ENCODE measurements at regions not wholly inside any gene's neighbourhood (a gene's known extent, or its start where the extent isn't known, plus 50 kb on each side); places are given as distances from the start of the nearest gene placed in this dataset.

DNA sequence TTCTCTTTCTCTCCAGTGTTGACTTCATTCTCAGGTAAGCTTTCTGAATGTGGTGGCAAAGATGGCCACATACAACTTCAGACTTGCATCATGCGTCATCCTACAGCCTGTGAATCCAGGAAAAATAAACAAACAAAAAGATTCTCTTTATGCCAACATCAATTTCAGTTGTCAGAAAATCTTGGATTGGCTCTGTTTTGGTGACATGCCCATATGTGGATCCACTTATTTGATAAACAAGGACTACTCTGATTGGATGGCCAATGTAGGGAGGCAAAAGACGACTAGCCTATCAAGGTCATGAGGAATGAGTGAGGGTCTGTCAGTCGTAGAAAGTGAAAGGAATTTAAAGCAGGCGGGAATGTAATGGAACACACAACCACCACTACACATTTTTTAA, 866.6 kb downstream of the USP25 start:
- DNase-seq (ENCODE audit: extremely low read depth, low read depth, low spot score): no peak

DNA sequence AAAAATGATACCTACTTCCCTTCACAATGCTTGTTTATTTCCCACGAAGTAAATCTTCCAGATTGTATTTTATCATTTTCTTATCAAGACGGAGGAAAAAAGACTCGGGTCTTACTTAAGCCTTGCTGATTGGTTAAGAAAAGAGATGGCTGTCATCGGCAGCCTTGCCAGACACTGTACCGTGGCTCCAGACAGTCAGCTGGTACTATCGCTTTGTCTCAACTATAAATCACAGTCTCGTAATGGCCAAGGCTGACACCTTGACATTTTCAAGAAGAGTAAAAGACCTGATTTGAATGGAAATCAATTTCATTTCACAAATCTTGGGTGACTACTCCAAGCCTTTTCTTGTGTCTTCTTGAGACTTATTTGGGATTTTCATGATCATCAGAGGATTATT, 868.0 kb downstream of the USP25 start:
- no peak for DNase-seq (ENCODE audit: extremely low read depth, low read depth, low spot score)

DNA sequence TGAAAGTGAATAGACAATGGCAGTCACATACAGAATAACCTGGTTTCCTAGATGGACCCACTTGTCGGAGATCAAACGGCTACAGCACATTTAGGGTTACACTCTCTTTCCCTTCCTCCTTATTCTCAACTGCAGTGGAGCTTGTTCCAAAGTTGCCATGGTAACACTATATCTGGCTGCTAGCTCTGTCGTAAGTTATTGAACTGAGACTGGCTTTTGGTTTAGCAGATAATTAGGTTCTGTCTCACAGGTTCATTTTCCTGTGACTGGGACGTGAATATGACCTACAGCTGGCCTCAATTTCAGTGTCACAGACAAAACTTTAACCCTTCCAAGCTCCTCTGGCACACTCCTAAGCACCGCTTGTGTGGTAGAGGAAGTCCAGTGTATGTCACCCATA, 875.8 kb downstream of the USP25 start:
- DNase-seq (ENCODE audit: extremely low read depth, low read depth, low spot score): no peak

DNA sequence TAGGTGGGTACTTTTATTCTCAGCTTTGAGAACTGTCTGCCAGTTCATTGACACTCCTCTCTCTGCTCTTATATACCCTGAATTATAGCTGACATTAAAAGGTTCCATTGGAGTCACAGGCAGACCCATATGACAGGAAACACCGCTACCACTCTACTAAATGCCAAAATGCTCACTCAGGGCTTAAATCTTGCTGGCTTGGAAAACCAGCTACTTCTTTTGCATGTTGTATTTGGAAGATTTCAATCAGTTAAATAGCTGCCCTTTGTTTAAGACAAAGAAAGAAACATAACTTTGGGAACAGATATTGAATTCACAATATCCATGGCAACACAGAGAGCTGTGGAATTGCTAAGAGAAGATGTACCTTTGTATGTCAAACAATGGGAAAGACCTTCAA, 876.5 kb downstream of the USP25 start:
- no peak for DNase-seq (ENCODE audit: extremely low read depth, low read depth, low spot score)

DNA sequence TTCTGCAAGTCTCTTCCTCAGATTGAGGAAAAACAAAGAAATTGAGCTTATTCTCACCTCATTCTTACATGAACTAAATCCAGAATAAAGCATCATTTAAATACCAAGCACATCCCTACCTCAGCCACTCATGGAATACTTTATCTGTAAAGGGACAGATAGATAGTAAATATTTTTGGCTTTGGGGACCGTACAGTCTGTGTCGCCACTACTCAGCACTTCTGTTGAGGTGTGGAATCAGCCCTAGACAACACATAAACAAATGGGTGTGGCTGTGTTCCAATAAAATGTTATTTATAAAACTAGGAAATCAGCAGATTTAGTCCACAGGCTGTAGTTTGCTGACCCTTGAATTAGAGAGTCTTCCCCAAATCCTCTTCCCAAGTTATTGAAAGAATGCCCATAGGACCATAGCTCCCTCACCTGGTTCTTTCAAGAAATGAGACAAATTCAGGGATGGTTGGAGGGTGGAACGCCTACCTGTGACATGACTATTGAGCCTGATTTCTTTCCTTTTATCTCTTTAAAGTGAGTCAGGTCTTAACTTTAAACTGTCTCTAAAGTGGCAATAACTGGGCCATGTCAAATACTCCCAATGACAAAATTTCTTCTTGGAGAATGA, 878.5 kb downstream of the USP25 start:
- no peak for DNase-seq (ENCODE audit: extremely low read depth, low read depth, low spot score)

DNA sequence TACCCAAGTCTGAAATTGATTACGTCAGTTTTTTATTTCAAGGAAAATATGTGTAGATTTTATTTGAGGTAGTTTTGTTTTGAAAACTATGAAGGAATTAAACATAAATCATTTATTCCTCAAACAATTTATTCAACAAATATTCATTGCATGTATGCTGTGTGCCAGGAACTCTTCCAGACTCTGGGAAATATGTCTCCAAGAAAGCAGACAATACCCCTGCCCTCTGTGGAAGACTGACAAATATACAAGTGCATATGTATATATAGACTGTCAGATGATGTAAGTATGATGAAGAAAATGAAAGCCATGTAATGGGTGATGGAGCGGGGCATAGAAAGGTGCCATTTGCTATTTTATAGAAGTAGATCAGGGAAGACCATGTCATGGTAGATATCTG, 889.5 kb downstream of the USP25 start:
- DNase-seq (ENCODE audit: extremely low read depth, low read depth, low spot score): no peak

DNA sequence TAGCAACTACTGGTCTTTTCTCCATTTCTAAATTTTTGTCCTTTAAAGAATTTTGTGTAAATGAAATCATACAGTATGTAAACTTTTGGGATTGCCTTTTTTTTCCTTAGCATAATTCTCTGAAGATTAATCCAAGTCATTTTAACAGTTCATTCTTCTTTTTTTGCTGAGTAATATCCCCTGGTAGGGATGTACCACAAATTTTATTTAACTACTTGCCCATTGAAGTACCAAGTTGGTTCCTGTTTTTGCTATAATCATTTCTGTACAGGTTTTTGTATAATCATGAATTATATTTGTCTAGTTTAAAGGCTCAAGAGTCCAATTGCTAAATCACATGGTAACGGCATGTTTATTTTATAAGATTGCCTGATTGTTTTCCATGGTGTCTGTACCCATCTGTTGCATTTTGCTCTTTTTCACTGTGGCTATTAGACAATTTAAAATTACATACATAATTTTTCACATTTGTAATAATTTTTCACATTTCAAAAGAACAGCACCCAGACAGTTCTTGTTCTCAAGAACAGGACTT, 891.1 kb downstream of the USP25 start:
- no peak for DNase-seq (ENCODE audit: extremely low read depth, low read depth, low spot score)

DNA sequence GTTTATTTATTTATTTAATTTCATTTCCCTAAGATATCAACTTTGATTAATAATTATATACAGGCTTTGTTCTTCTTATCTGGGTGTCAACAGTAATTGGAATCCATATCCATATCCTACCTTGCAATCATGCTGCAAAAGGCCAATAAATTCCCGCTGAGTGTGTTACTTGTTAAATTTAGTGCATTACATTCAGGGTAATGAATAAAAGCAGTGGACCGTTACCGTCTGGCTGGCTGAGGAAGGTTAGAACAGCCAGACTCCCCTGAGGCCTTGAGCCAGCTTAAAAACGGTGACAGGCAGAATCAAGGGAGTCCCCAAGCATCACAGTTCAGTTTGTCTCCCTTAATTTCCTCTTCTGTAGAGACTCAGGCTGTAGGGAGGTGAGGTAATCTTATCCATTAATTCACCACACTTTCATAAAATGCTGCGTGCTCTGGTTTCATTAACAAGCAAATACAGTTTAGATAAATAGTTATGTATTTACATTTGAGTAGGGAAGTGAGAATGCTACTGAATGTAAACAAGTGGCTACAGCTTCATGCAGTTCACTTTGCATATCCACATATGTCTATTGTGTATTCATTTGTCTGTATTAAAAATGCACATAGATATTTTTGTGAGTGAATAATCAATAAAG, 888.2 kb upstream of the CXADR start:
- DNase-seq (ENCODE audit: extremely low read depth, low read depth, low spot score): no peak

DNA sequence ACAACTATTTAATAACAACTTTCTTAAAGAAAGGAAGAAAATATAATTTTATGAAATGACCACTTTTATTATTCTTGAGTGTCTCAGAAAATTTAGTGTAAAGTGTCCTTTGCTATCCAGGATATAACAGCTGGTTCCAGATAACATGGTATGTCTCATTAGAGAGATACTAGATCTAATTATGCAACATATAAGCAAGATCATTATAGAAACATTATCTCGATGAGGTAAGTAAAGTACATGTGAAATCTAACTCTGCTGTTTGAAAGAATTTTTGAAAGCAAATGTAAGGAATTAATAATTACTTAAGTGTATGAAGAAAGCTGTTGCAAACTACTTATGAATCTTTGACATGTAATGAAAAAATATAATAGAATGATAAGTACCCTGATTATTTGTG, 887.4 kb upstream of the CXADR start:
- no peak for DNase-seq (ENCODE audit: extremely low read depth, low read depth, low spot score)

DNA sequence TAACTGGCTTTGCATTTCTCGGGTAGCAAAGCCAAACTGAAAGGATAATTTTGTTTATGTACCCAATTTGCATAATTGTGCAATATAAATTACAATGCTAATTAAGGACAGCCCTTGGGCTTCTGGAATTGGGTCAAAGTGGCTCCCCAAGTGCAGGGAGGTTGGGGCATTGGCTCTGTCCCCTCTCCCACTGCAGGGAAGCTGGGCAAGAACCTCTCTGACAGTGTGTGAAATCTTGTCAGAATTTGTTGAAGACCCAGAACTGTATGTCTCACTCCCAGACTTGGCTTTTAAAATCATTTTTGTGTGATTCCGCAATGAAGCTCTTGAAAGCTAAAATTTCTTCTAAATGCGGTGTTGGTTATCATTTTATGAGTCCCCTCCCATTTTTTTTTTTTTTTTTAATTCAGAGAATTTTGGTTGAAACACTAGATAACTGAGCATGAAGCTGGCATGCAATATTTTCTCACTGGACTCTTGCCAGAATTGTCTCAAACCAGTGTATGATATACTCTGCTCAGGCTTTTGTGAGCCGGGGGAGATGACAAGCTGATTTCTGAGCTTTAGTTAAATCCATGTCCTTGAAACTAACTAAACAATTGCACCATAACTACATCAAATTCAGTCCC, 878.9 kb upstream of the CXADR start:
- no peak for DNase-seq (ENCODE audit: extremely low read depth, low read depth, low spot score)

DNA sequence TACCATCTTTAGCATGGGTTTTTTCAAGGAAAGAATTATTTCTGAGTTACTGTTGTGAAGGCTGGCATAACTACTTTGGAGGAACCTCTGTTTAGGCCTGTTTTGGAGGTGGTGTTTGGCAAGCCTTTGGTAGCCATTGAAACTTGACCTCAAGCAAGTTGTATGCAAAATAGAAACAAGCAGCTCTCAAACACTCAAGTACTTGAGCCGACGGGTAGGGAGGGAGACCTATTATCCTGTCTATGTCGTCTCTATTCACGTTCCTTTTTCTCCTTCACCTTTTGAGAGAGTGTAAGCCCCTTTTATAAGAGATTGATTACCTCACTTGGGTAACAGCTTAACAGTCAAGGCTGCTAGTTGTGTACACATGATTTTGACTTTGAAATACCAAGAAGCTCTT, 878.3 kb upstream of the CXADR start:
- DNase-seq (ENCODE audit: extremely low read depth, low read depth, low spot score): no peak

DNA sequence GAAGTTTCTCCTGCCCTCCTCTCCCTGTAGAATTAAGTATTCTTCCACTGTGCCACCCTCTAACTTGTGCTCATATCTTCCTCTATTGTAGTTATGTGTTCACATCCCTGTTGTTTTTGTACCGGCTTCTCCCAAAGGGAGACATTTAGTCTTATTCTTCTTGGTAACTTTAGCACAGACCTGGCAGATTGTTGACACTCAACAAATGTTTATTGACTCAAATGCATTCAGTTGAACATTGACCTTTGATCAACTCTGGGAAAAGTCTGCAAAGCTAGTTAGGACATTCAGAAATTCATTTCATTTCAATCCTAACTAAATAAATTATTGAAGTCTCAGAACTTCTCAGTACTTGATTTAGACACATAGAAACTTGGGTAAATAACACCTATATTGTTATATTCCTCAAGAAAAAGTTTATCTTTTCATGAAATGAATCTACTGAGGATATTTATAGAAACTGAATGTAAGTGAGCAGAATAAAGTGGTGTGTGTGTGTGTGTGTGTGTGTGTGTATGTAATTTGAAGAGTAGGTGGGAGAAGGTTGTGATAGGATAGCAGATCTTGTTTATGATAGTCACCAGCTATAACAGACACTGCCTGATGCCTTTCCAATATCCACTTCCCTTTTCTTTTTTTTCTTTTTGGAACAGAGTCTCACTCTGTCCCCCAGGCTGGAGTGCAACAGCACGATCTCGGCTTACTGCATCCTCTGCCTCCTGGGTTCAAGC, 872.4 kb upstream of the CXADR start:
- DNase-seq (ENCODE audit: extremely low read depth, low read depth, low spot score): no peak

DNA sequence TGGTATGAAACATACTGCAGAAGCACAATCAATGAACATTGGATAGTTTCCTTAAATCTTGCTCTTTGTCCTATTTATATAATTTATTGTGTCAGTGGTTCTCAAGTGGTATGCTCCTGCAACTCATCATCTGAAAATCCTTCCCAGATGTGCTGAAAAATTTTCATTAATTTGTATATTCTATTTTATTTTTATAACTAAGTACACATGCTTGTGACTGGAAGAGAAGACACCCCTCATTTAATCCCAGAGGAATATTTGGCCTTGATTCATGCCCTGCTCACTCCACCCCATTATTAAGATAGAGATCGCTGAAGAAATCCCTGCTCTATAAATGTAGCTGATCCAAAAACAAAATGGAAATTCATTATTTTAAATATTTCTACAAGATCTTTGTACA, 870.5 kb upstream of the CXADR start:
- no peak for DNase-seq (ENCODE audit: extremely low read depth, low read depth, low spot score)

DNA sequence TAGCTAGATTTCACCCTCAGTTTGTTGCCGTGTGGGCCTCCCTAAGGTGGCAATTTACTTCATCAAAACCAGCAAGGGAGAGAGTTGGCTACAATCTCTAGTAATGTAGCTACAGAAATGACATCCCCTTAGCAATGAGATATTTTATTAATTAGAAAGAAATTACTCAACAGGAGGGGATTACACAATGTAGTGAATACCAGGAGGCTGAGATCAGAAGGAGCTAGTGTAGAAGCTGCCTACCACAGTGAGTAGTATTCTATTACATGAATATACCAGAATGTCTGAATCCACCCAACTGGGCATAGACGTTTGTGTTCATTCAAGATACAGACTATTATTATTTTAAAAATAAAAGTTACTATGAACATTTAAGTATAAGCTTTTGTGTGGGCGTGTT, 868.2 kb upstream of the CXADR start:
- DNase-seq (ENCODE audit: extremely low read depth, low read depth, low spot score): no peak

DNA sequence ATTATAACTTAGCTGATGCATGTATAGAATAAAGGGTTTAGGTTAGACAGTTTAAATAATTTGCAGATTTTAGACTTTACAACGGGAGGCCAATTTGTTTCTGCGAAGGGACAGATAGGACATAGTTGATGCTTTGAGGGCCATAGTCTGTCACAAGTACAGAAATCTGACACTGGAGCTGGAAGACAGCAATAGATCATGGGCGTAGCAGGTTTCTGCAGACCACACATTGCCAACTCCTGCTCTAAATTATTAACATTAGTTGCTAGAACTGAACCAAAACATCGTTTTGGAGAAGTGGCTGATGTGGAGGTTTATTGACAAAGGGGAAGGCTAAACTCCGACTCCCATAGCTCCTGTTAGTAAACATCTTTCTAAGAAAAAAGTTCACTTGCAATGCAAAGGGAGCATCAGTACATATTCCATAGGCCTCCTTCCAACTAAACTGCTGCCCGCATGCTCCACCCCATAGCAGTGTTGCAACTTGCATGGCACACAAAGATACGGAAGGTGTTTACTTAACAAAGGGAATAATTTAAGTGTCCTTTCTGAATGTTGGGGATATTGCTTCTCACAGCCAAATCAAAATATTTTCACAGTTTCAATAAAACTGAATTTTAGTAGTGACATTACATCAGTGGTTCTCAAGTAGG, 862.0 kb upstream of the CXADR start:
- no peak for DNase-seq (ENCODE audit: extremely low read depth, low read depth, low spot score)

DNA sequence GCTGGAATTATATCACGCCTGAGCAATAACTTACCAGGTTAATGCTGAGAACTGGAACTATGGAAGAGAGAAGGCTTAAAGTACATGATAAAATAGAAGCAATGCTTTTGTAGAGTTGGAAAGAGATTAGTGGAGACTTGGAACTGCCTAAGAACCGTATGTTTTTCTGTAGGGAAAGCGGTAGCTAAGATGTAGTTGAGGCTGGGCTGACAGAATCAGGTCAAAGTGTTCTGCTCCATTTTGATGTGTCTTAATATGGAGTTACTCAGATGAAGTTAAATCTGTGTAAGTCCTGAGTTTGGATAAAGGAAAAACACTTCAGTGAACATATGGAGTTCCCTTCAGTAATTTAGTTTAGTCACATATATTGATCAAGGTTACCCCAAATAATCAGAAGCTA, 860.9 kb upstream of the CXADR start:
- no peak for DNase-seq (ENCODE audit: extremely low read depth, low read depth, low spot score)

DNA sequence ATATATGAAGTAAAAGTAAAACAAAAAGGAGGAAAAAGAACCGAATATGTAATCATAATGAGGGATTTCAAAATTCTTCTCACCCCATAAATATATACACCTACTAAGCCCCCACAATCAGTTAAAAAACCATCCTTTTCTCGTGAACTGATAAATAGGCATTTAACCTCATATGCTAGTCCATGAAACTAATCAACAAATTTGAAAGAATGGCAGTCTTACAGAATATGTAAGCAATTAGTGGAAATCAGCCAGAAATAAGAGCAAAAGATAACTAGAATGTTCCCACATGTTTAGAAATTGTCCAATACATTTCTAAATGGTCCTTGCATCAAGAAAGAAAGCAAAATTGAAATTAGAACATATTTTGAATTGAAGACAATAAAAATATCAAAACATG, 849.4 kb upstream of the CXADR start:
- no peak for DNase-seq (ENCODE audit: extremely low read depth, low read depth, low spot score)

DNA sequence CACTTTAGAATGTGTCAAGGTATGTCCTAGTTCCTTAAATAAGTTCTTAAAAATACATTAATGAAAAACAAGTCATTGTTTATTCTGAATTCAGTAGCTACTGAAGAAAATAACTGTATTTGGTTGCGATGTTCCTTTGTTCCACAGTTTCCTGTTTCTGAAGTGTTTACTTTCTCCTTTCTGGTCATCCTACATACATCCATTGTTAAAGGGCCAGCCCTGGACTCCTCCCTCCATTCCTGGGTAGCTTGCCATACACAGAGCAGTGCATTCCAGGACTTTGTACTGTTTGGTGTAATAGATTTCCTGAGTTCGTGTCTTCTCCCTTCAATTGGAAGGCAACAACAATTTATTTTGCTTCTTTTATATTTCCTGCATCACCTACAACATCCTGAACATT, 845.4 kb upstream of the CXADR start:
- DNase-seq (ENCODE audit: extremely low read depth, low read depth, low spot score): no peak

DNA sequence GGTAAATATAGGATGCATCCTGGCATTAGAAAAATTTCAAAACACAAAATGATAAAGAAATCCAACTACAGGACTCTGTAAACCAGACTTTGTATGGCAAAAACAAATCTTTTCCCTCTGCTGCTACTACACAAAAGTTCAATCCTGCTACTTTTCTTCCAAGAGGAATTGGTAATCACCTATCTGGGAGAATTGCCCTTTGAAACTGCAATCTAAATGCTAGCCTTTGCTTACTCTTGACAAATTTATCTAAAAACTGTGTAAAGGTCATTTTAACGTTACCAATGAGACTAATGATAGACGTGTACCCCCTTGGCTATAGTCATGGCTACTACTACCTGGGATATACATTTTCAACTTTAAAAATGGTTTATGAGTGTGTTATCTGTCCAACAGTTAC, 837.9 kb upstream of the CXADR start:
- no peak for DNase-seq (ENCODE audit: extremely low read depth, low read depth, low spot score)

DNA sequence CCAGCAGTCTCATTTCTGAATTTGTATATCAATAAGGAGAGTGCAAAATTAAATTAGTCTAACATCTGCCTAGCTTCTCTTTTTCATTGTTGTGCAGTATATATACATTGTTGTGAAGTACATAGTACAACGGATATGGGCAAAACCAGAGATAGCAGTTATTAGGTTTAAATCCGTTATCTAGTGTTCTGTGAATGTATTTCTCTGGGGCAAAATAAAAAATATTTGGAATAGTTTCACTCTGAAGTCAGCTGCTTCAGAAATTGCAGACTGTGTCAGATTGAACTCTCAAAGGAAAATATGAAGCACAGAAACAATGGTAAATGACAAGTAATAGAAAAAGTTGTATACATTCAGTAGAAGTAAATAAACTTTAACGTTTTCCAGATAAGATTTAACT, 836.5 kb upstream of the CXADR start:
- no peak for DNase-seq (ENCODE audit: extremely low read depth, low read depth, low spot score)
